ENCODE measurements at regions not wholly inside any gene's neighbourhood (a gene's known extent, or its start where the extent isn't known, plus 50 kb on each side); places are given as distances from the start of the nearest gene placed in this dataset.
"Not testable (repeated sequence)": the region's sequence is repeated elsewhere in the genome, so short reads cannot be mapped to it uniquely, and the experiment has no call there.

GRCh38 chr22:26933105-26933590 is 275.8 kb downstream of the MIAT start:
- no peak for DNase-seq

- DNase-seq, result no peak
Observed at GRCh38 chr22:26937213-26937612, 279.8 kb downstream of the MIAT start.

GRCh38 chr22:26939466-26939865 is 282.1 kb downstream of the MIAT start:
- no peak for DNase-seq

- no peak for DNase-seq
Observed at GRCh38 chr22:26941896-26942636, 284.7 kb downstream of the MIAT start.

GRCh38 chr22:26942637-26942957 is 285.2 kb downstream of the MIAT start:
- DNase-seq, result no peak

- no peak for DNase-seq
Observed at GRCh38 chr22:26945565-26945964, 288.2 kb downstream of the MIAT start.

GRCh38 chr22:26949193-26949592 is 291.8 kb downstream of the MIAT start:
- no peak for DNase-seq

GRCh38 chr22:26951139-26951538 is 293.8 kb downstream of the MIAT start:
- DNase-seq, result not testable (repeated sequence)

- no peak for DNase-seq
Observed at GRCh38 chr22:26952004-26952403, 294.6 kb downstream of the MIAT start.

- no peak for DNase-seq
Observed at GRCh38 chr22:26952451-26953011, 295.1 kb downstream of the MIAT start.

GRCh38 chr22:26953012-26953883 is 295.9 kb downstream of the MIAT start:
- DNase-seq, result no peak

GRCh38 chr22:26956371-26956770 is 299.0 kb downstream of the MIAT start:
- DNase-seq, result no peak

GRCh38 chr22:26957176-26957575 is 299.8 kb downstream of the MIAT start:
- no peak for DNase-seq

GRCh38 chr22:26957897-26958296 is 300.5 kb downstream of the MIAT start:
- no peak for DNase-seq

- DNase-seq, result no peak
Observed at GRCh38 chr22:26958378-26958777, 301.0 kb downstream of the MIAT start.

GRCh38 chr22:26964642-26965041 is 307.3 kb downstream of the MIAT start:
- no peak for DNase-seq

GRCh38 chr22:26967282-26967681 is 309.9 kb downstream of the MIAT start:
- no peak for DNase-seq

GRCh38 chr22:26968859-26969523 is 311.6 kb downstream of the MIAT start:
- no peak for DNase-seq

GRCh38 chr22:26970809-26971394 is 313.5 kb downstream of the MIAT start:
- no peak for DNase-seq

GRCh38 chr22:26972286-26972685 is 314.9 kb downstream of the MIAT start:
- no peak for DNase-seq

GRCh38 chr22:26972915-26973314 is 315.5 kb downstream of the MIAT start:
- not testable (repeated sequence) for DNase-seq

- DNase-seq, result no peak
Observed at GRCh38 chr22:26974034-26974433, 316.6 kb downstream of the MIAT start.

Data from stimulated activated CD4-positive, alpha-beta T cell treated with anti-CD3 and anti-CD28 coated beads, Interleukin-12 subunit alpha, Interleukin-12 subunit beta, amount 100 ng/mL, for 4 hours (primary cell).